ENCODE measurements at regions not wholly inside any gene's neighbourhood (a gene's known extent, or its start where the extent isn't known, plus 50 kb on each side); places are given as distances from the start of the nearest gene placed in this dataset.

- Histone ChIP-seq H3K36me3 (ENCODE audit: control insufficient read depth, insufficient read depth, low read length) (no peaks in the 10 kb centered on the region), H3K9me3 (no peaks in the 10 kb centered on the region), H3K4me3 (ENCODE audit: low read depth, low read length) (no peak overlapping the region), H3K27me3 (replicated peaks; ENCODE audit: control insufficient read depth, insufficient read depth, low read length) (no peaks in the 10 kb centered on the region), H3K4me1 (no peaks in the 10 kb centered on the region)
- intact Hi-C loops (cut with micrococcal nuclease; ENCODE audit: unreplicated experiment) = no loop called here
- ChIA-PET POLR2A (no interaction called here), CTCF (no interaction called here)
- Mint-ChIP-seq H3K9me3 (ENCODE audit: unreplicated experiment) (no peaks in the 10 kb centered on the region), H3K36me3 (ENCODE audit: insufficient read depth, unreplicated experiment) (no peaks in the 10 kb centered on the region), H3K4me3 (ENCODE audit: unreplicated experiment) (no peak overlapping the region), H3K27me3 (ENCODE audit: insufficient read depth, unreplicated experiment) (peaks cover 8% of the 10 kb centered on the region), H3K4me1 (ENCODE audit: low read depth, unreplicated experiment) (no peaks in the 10 kb centered on the region), H3K27ac (ENCODE audit: unreplicated experiment) (no peak overlapping the region)
- no peak for TF ChIP-seq CTCF (IDR thresholded peaks at IDR 0.05; ENCODE audit: insufficient read depth in 1 of 2, low read depth in 1 of 2, low read length in 1 of 2, severe bottlenecking in 1 of 2, unreplicated experiment in 1 of 2)
- no peak for DNase-seq
- no TSS peak for BruUV-seq (replicated peaks)
Observed at GRCh38 chr1:163844459-163844858, 522.7 kb downstream of the NUF2 start.

DNA sequence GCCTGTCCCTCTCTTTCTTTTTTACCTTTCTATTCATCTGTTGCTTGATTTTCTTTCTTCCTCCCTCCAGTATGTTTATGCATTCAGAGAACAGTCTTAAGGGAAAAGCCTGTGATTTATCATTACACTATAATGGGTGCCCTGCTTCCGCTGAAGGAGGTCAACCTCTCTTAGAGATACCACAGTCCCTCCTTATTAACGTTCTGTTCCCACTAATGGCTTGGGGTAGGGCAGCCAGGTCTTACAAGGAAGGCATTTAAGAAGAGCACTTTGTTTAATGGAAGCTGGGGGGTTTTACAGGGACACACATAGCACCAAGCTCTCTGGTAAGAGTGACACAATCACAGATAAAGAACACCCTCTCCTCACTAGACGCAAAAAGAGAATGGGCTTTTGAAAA, 523.5 kb downstream of the NUF2 start:
- TF ChIP-seq CTCF (IDR thresholded peaks at IDR 0.05; ENCODE audit: insufficient read depth in 1 of 2, low read depth in 1 of 2, low read length in 1 of 2, severe bottlenecking in 1 of 2, unreplicated experiment in 1 of 2) = no peak
- H3K27ac Mint-ChIP-seq (ENCODE audit: unreplicated experiment) = no peak overlapping the region
- no TSS peak for BruUV-seq (replicated peaks)
- ChIA-PET POLR2A (no interaction called here), CTCF (no interaction called here)
- no peaks in the 10 kb centered on the region for H3K4me1 ChIP-seq
- no peak overlapping the region for H3K4me3 ChIP-seq (ENCODE audit: low read depth, low read length)
- H3K27me3 ChIP-seq (replicated peaks; ENCODE audit: control insufficient read depth, insufficient read depth, low read length) = no peaks in the 10 kb centered on the region
- H3K36me3 ChIP-seq (ENCODE audit: control insufficient read depth, insufficient read depth, low read length) = no peaks in the 10 kb centered on the region
- no peak overlapping the region for H3K4me3 Mint-ChIP-seq (ENCODE audit: unreplicated experiment)
- intact Hi-C loops (cut with micrococcal nuclease; ENCODE audit: unreplicated experiment) = no loop called here
- H3K36me3 Mint-ChIP-seq (ENCODE audit: insufficient read depth, unreplicated experiment) = no peaks in the 10 kb centered on the region
- H3K9me3 Mint-ChIP-seq (ENCODE audit: unreplicated experiment) = no peaks in the 10 kb centered on the region
- H3K4me1 Mint-ChIP-seq (ENCODE audit: low read depth, unreplicated experiment) = no peaks in the 10 kb centered on the region
- H3K27me3 Mint-ChIP-seq (ENCODE audit: insufficient read depth, unreplicated experiment) = peaks cover 8% of the 10 kb centered on the region
- DNase-seq = no peak
- H3K9me3 ChIP-seq = no peaks in the 10 kb centered on the region

DNA sequence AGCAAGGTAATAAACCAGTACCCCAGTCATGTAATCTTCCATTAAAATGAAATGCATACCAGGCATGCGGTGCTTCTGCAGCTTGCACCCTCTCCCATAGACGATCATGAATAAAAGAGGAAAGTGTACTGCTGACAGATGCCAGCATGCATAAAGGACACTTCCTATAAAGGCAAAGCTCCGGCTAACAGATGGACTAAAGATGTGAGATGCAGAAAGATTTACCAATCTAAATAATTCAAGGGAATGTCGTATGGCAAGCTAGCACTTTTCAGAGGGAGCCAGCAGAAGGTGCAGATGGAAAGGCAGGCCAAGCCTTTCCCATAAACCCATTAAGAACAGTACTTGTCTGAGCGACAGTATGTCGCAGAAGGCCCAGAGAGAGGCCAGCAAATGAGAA, 542.0 kb downstream of the NUF2 start:
- no peaks in the 10 kb centered on the region for H3K4me1 ChIP-seq
- CTCF ChIA-PET = no interaction called here
- no peak overlapping the region for H3K4me3 ChIP-seq (ENCODE audit: low read depth, low read length)
- no peaks in the 10 kb centered on the region for H3K9me3 ChIP-seq
- Mint-ChIP-seq H3K36me3 (ENCODE audit: insufficient read depth, unreplicated experiment) (no peaks in the 10 kb centered on the region), H3K4me3 (ENCODE audit: unreplicated experiment) (no peak overlapping the region), H3K4me1 (ENCODE audit: low read depth, unreplicated experiment) (no peaks in the 10 kb centered on the region), H3K27ac (ENCODE audit: unreplicated experiment) (no peak overlapping the region), H3K27me3 (ENCODE audit: insufficient read depth, unreplicated experiment) (peaks cover 12% of the 10 kb centered on the region), H3K9me3 (ENCODE audit: unreplicated experiment) (no peaks in the 10 kb centered on the region)
- H3K36me3 ChIP-seq (ENCODE audit: control insufficient read depth, insufficient read depth, low read length) = no peaks in the 10 kb centered on the region
- no TSS peak for BruUV-seq (replicated peaks)
- TF ChIP-seq CTCF (IDR thresholded peaks at IDR 0.05; ENCODE audit: insufficient read depth in 1 of 2, low read depth in 1 of 2, low read length in 1 of 2, severe bottlenecking in 1 of 2, unreplicated experiment in 1 of 2) = no peak
- intact Hi-C loops (cut with micrococcal nuclease; ENCODE audit: unreplicated experiment) = no loop called here
- DNase-seq = no peak
- no peaks in the 10 kb centered on the region for H3K27me3 ChIP-seq (replicated peaks; ENCODE audit: control insufficient read depth, insufficient read depth, low read length)
- POLR2A ChIA-PET = no interaction called here
